ENCODE measurements at regions not wholly inside any gene's neighbourhood (a gene's known extent, or its start where the extent isn't known, plus 50 kb on each side); places are given as distances from the start of the nearest gene placed in this dataset.

DNA sequence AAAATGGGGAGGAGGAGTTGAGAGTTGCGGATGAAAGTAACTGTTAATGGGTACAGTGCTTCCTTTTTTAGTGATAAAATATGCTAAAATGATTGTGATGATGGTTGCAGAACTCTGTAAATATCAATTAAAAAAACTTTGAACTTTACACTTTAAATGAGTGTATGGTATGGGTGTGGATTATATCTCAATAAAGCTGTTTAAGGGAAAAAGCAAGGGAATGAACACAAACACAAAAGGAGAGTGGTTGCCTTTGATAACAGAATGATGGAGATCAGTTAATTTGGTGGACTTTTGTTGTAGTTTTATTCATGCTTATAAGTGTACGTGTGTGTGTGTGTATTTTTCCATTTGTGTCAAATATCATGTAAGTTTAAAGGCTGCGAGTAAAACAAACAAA lies 186.1 kb downstream of the ZNF608 start:
- POLR2A ChIA-PET, result no interaction called here
- H3K9me2 ChIP-seq (ENCODE audit: insufficient read depth), result no peaks in the 10 kb centered on the region

More for the DNA sequence above, 186.1 kb downstream of the ZNF608 start:
- Histone ChIP-seq H3K9ac (ENCODE audit: low read length) (no peak overlapping the region), H2AFZ (ENCODE audit: low read depth, low read length, poor library complexity, severe bottlenecking) (no peak overlapping the region), H3K36me3 (ENCODE audit: control insufficient read depth in 1 of 2, insufficient read depth in 2 of 2, low read length in 2 of 2) (no peaks in the 10 kb centered on the region), H3K4me2 (ENCODE audit: low read length) (no peak overlapping the region), H3K27me3 (ENCODE audit: insufficient read depth, low read length) (no peaks in the 10 kb centered on the region), H3K79me2 (ENCODE audit: insufficient read depth, low read length) (no peaks in the 10 kb centered on the region), H3K9me3 (ENCODE audit: control insufficient read depth in 1 of 2, insufficient read depth in 1 of 2, low read depth in 1 of 2, low read length in 2 of 2) (no peaks in the 10 kb centered on the region), H3K4me1 (ENCODE audit: control insufficient read depth in 1 of 2, insufficient read depth in 2 of 2, low read length in 2 of 2) (no peaks in the 10 kb centered on the region), H4K20me1 (ENCODE audit: insufficient read depth) (no peaks in the 10 kb centered on the region), H3K4me3 (replicated peaks in 1 of 2; ENCODE audit: low read depth in 1 of 2, low read length in 2 of 2) (no peak overlapping the region), H3K27ac (ENCODE audit: low read depth, low read length) (no peak overlapping the region)
- intact Hi-C loops (cut with micrococcal nuclease), result no loop called here
- ChIA-PET RAD21 (ENCODE audit: low non-redundant PET in 1 of 2, low total read pairs in 2 of 2, uncharacterized antibody in 2 of 2, unreplicated experiment in 2 of 2) (no interaction called here), CTCF (no interaction called here)
- BruUV-seq (replicated peaks), result no TSS peak
- ATAC-seq, result no peak
- no peak for TF ChIP-seq ELF1 (IDR thresholded peaks at IDR 0.05; ENCODE audit: borderline replicate concordance, low read depth)
- TF ChIP-seq ZFX (IDR thresholded peaks at IDR 0.05), result no peak
- no peak for TF ChIP-seq CBX3 (IDR thresholded peaks at IDR 0.05; ENCODE audit: low read depth)
- TF ChIP-seq FOSL1 (IDR thresholded peaks at IDR 0.05; ENCODE audit: low read depth), result no peak
- no peak for TF ChIP-seq POLR2AphosphoS5 (IDR thresholded peaks at IDR 0.05; ENCODE audit: low read depth, low read length)
- TF ChIP-seq, protein P1, sequence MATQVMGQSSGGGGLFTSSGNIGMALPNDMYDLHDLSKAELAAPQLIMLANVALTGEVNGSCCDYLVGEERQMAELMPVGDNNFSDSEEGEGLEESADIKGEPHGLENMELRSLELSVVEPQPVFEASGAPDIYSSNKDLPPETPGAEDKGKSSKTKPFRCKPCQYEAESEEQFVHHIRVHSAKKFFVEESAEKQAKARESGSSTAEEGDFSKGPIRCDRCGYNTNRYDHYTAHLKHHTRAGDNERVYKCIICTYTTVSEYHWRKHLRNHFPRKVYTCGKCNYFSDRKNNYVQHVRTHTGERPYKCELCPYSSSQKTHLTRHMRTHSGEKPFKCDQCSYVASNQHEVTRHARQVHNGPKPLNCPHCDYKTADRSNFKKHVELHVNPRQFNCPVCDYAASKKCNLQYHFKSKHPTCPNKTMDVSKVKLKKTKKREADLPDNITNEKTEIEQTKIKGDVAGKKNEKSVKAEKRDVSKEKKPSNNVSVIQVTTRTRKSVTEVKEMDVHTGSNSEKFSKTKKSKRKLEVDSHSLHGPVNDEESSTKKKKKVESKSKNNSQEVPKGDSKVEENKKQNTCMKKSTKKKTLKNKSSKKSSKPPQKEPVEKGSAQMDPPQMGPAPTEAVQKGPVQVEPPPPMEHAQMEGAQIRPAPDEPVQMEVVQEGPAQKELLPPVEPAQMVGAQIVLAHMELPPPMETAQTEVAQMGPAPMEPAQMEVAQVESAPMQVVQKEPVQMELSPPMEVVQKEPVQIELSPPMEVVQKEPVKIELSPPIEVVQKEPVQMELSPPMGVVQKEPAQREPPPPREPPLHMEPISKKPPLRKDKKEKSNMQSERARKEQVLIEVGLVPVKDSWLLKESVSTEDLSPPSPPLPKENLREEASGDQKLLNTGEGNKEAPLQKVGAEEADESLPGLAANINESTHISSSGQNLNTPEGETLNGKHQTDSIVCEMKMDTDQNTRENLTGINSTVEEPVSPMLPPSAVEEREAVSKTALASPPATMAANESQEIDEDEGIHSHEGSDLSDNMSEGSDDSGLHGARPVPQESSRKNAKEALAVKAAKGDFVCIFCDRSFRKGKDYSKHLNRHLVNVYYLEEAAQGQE (IDR thresholded peaks at IDR 0.05; ENCODE audit: low read depth), result no peak
- TF ChIP-seq, protein P2, sequence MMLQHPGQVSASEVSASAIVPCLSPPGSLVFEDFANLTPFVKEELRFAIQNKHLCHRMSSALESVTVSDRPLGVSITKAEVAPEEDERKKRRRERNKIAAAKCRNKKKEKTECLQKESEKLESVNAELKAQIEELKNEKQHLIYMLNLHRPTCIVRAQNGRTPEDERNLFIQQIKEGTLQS (IDR thresholded peaks at IDR 0.05), result no peak
- TF ChIP-seq YY1 (IDR thresholded peaks at IDR 0.05; ENCODE audit: extremely low read depth, insufficient replicate concordance, low read depth, low read length), result no peak
- no peak for TF ChIP-seq RAD21 (IDR thresholded peaks at IDR 0.05; ENCODE audit: low read depth)
- no peak for TF ChIP-seq EGR1 (IDR thresholded peaks at IDR 0.05; ENCODE audit: low read depth)
- TF ChIP-seq SRF (IDR thresholded peaks at IDR 0.05; ENCODE audit: low read depth), result no peak
- TF ChIP-seq CEBPB (IDR thresholded peaks at IDR 0.05; ENCODE audit: low read depth), result no peak
- TF ChIP-seq SIN3A (IDR thresholded peaks at IDR 0.05; ENCODE audit: low read depth), result no peak
- no peak for TF ChIP-seq JUND (IDR thresholded peaks at IDR 0.05)
- TF ChIP-seq EZH2 (IDR thresholded peaks at IDR 0.05), result no peak
- no peak for TF ChIP-seq TCF7L2 (IDR thresholded peaks at IDR 0.05; ENCODE audit: borderline replicate concordance, extremely low read depth, insufficient read depth, insufficient read length)
- DNase-seq (ENCODE audit: low read depth, low spot score), result no peak

Measured in HCT116 (cell line).